ENCODE measurements at regions not wholly inside any gene's neighbourhood (a gene's known extent, or its start where the extent isn't known, plus 50 kb on each side); places are given as distances from the start of the nearest gene placed in this dataset.

GRCh38 chr5:58335518-58335917 lies 124.4 kb downstream of the PLK2 start:
- H3K27me3 Mint-ChIP-seq, result no peaks in the 10 kb centered on the region
- H3K9me3 Mint-ChIP-seq (ENCODE audit: low read depth), result peaks cover 6% of the 10 kb centered on the region
- DNase-seq (ENCODE audit: low spot score, unreplicated experiment), result no peak
- no peak for TF ChIP-seq CTCF (IDR thresholded peaks at IDR 0.05; ENCODE audit: unreplicated experiment)
- H3K27ac Mint-ChIP-seq, result no peak overlapping the region
- no peak overlapping the region for H3K4me3 Mint-ChIP-seq (ENCODE audit: low read depth)
- H3K4me1 Mint-ChIP-seq (ENCODE audit: low read depth), result no peaks in the 10 kb centered on the region
- H3K36me3 Mint-ChIP-seq (ENCODE audit: insufficient read depth), result peaks cover 1% of the 10 kb centered on the region

- no peak for TF ChIP-seq CTCF (IDR thresholded peaks at IDR 0.05; ENCODE audit: unreplicated experiment)
- no peak overlapping the region for H3K27ac Mint-ChIP-seq
- H3K36me3 Mint-ChIP-seq (ENCODE audit: insufficient read depth), result peaks cover 1% of the 10 kb centered on the region
- no peak overlapping the region for H3K4me3 Mint-ChIP-seq (ENCODE audit: low read depth)
- H3K4me1 Mint-ChIP-seq (ENCODE audit: low read depth), result no peaks in the 10 kb centered on the region
- DNase-seq (ENCODE audit: low spot score, unreplicated experiment), result no peak
- peaks cover 6% of the 10 kb centered on the region for H3K9me3 Mint-ChIP-seq (ENCODE audit: low read depth)
- no peaks in the 10 kb centered on the region for H3K27me3 Mint-ChIP-seq
Observed at GRCh38 chr5:58334035-58334434, 125.9 kb downstream of the PLK2 start.

DNA sequence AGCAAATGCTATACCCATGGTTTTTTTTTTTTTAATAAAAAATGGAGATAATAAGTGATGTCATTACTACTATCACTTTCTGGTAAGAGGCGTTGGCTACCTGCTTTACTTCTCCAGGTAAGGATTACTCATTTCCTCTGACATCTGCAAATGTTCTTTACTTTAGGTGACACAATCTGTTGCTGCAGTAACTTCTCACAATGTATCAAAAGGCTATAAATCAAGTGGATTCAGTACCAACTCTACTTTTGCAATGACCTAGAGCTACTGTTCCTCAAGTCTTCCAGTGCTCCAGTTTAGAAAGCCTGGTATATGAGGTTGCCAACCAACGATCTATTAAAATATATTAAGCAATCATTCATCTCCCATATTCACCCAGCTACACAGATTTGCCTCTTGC lies 129.1 kb downstream of the PLK2 start:
- Mint-ChIP-seq H3K4me1 (ENCODE audit: low read depth) (peaks cover 9% of the 10 kb centered on the region), H3K9me3 (ENCODE audit: low read depth) (peaks cover 6% of the 10 kb centered on the region), H3K4me3 (ENCODE audit: low read depth) (no peak overlapping the region), H3K27ac (no peak overlapping the region), H3K27me3 (peaks cover 7% of the 10 kb centered on the region), H3K36me3 (ENCODE audit: insufficient read depth) (peaks cover 1% of the 10 kb centered on the region)
- TF ChIP-seq CTCF (IDR thresholded peaks at IDR 0.05; ENCODE audit: unreplicated experiment), result no peak
- no peak for DNase-seq (ENCODE audit: low spot score, unreplicated experiment)

DNA sequence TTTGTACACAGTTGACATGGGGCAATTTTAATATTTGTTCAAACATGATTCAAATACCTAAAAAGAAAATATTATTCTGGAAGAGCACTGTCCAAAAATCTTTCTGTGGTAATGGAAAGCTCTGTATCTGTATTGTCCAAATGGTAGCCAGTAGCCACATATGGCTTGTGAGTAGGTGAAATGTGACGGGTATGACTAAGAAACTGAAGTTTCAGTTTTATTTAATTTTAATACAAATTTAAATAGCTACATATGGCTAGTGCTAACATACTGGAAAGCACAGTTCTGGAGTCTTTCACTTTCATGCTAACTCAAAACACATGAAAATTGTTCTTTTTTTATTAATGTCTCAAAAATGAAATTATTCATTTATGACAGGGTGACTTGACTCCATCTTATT lies 132.6 kb downstream of the PLK2 start:
- H3K4me1 Mint-ChIP-seq (ENCODE audit: low read depth), result peaks cover 11% of the 10 kb centered on the region
- H3K27me3 Mint-ChIP-seq, result peaks cover 15% of the 10 kb centered on the region
- H3K27ac Mint-ChIP-seq, result no peak overlapping the region
- DNase-seq (ENCODE audit: low spot score, unreplicated experiment), result no peak
- no peak for TF ChIP-seq CTCF (IDR thresholded peaks at IDR 0.05; ENCODE audit: unreplicated experiment)
- no peaks in the 10 kb centered on the region for H3K36me3 Mint-ChIP-seq (ENCODE audit: insufficient read depth)
- peaks cover 2% of the 10 kb centered on the region for H3K9me3 Mint-ChIP-seq (ENCODE audit: low read depth)
- no peak overlapping the region for H3K4me3 Mint-ChIP-seq (ENCODE audit: low read depth)

DNA sequence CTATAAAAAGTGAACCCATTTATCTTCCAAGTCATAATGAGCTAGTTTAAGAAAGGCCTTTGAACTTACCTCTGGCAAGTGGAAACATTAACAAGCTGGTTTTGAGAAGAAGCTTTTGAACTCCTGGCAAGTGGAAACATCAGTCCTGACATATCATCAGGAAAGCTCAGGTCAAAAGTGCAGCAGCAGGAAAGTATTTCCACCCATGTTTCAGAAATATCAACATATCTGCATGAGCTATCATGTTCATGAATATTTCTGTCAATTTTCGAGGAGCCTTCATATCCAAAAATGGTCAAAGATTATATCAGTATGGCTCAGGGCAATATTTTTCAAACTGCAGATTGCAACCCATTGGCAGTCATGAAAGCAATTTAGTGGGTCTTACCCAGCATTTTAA lies 133.9 kb downstream of the PLK2 start:
- H3K27me3 Mint-ChIP-seq, result peaks cover 15% of the 10 kb centered on the region

More for the DNA sequence above, 133.9 kb downstream of the PLK2 start:
- no peak overlapping the region for H3K27ac Mint-ChIP-seq
- H3K4me1 Mint-ChIP-seq (ENCODE audit: low read depth), result peaks cover 14% of the 10 kb centered on the region
- no peak overlapping the region for H3K4me3 Mint-ChIP-seq (ENCODE audit: low read depth)
- no peaks in the 10 kb centered on the region for H3K9me3 Mint-ChIP-seq (ENCODE audit: low read depth)
- no peaks in the 10 kb centered on the region for H3K36me3 Mint-ChIP-seq (ENCODE audit: insufficient read depth)
- no peak for TF ChIP-seq CTCF (IDR thresholded peaks at IDR 0.05; ENCODE audit: unreplicated experiment)
- DNase-seq (ENCODE audit: low spot score, unreplicated experiment), result no peak
